22Rv1 (cell line): ENCODE measurements at regions not wholly inside any gene's neighbourhood (a gene's known extent, or its start where the extent isn't known, plus 50 kb on each side); places are given as distances from the start of the nearest gene placed in this dataset.

ENCODE experiments used
- ZFX ChIP-seq: fragments of 450-650 bp; IDR thresholded peaks from 2 replicates; pipeline ENCODE4 v1.6.1; 2017; ENCODE audit warnings: antibody characterized with exemption, borderline replicate concordance
- TF ChIP-seq, protein P1 (sequence below): fragments of 450-650 bp; IDR thresholded peaks from 2 replicates; pipeline ENCODE4 v1.5.1; 2017; ENCODE audit warnings: mild to moderate bottlenecking

DNA sequence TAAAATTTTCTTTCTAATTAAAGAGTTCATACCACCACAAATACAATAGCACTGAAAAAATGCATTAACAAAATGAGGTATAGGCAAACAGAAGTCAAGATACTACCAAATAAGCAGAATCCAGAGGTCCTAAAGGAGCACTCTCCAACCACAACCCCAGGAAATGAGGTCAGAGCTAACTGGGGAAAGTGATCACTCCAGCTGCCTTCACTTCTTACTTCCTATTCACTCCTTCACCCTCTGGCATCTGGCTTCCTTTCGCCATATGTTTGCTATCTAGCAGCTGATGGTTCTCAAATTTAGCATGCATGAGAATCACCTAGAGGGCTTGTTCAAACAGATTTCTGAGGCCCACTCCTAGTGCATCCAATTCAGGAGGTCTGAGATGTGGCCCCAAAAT lies 212.6 kb upstream of the ACVR2A start:
- TF ChIP-seq, protein P1, sequence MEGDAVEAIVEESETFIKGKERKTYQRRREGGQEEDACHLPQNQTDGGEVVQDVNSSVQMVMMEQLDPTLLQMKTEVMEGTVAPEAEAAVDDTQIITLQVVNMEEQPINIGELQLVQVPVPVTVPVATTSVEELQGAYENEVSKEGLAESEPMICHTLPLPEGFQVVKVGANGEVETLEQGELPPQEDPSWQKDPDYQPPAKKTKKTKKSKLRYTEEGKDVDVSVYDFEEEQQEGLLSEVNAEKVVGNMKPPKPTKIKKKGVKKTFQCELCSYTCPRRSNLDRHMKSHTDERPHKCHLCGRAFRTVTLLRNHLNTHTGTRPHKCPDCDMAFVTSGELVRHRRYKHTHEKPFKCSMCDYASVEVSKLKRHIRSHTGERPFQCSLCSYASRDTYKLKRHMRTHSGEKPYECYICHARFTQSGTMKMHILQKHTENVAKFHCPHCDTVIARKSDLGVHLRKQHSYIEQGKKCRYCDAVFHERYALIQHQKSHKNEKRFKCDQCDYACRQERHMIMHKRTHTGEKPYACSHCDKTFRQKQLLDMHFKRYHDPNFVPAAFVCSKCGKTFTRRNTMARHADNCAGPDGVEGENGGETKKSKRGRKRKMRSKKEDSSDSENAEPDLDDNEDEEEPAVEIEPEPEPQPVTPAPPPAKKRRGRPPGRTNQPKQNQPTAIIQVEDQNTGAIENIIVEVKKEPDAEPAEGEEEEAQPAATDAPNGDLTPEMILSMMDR, result no peak
- TF ChIP-seq ZFX, result no peak
